HG03439 (cell line): ENCODE measurements at regions not wholly inside any gene's neighbourhood (a gene's known extent, or its start where the extent isn't known, plus 50 kb on each side); places are given as distances from the start of the nearest gene placed in this dataset.
A peak's percentile ranks its signal among the peaks of the same experiment; 100 is the strongest.

Source experiments
- ATAC-seq: cut with Tn5 transposase; IDR thresholded peaks from one replicate; pipeline ENCODE4 v1.9.1; 2021; ENCODE audit warnings: mild to moderate bottlenecking, moderate library complexity; ENCODE audit not compliant: unreplicated experiment

DNA sequence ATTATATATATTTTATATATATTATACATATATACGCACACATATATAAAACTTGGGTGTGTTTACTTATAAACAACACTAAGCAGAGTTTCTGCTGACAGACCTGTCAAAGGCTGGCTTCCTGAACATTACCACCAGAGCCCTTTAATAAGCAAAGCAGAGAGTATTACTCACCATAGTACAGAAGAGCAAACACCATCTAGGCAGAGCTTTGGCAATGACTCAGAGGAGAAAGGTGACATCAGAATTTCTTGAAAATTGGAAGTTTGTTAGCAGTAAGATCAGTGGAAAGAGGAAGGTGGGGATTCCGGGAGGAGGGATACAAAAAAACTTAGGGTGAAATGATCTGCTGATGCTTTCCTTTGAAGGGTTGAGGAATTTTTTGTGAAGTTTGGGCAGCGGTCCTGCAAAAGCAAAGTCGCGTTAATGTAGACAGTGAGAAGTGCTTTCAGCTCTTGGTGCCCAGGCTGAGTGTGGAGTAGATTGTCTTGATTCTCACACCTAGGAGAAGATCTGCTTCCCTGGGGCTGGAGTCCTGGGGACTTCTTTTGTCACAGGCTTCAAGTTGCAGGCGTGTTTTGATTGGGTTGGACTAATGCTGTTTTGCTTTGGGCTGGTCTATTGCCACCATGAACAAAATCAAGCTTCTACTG is 109.6 kb upstream of the BACH2 start:
- ATAC-seq = no peak

- no peak for ATAC-seq
Observed at GRCh38 chr6:90403489-90404381, 107.1 kb upstream of the BACH2 start.

- no peak for ATAC-seq
Observed at GRCh38 chr6:90402831-90403192, 106.2 kb upstream of the BACH2 start.

GRCh38 chr6:90401933-90402830 is 105.5 kb upstream of the BACH2 start:
- no peak for ATAC-seq

- no peak for ATAC-seq
Observed at GRCh38 chr6:90399970-90400369, 103.3 kb upstream of the BACH2 start.

- ATAC-seq = no peak
Observed at GRCh38 chr6:90397929-90398674, 101.5 kb upstream of the BACH2 start.

DNA sequence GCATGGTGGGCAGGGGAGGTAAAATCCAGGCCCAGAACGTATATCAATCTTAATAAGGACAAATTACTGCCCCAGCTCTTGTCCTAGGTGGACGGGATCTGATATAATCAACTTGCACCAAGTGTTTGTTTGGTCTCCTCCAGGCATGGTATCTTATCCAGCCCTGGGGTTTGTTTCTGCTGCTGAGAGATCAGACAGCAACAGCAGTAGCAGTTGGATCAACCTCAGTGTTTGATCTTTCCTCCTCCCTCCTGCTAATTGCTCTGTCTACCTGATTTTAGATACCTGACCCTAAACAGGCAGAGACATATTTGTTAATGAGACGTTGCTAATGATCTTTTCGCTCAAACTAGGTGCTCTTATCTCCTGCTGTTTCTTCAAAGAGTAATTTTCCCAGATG is 100.4 kb upstream of the BACH2 start:
- ATAC-seq = no peak

DNA sequence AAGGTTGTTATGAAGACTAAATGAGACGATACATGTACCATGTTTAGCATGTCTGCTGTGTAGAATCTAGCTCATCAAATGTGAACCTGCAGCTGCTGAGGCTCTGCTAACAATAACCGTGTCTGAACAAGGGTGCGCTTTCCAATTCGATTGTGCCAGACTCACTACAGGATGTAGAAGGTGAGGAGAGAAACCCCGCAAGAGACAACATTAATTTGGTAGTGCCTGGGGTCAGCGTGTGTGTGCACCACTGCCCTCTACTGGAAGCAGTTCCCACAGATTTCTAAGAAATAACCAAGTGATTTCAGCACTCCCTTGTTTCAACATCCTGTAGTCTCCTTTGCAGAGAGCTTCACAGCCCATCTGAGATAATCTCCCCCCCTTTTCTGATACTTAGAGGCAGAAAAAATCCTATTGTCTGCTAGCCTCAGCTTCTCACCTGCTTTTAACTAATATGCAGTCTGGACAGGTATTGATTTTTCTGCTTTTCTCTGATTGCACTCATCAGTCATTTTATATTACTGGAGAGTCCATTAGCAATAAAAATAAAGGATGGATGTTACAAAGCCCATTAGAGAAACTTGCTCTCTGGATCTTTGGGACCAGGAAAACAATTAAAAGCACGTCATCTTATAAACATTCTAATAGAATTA is 96.7 kb upstream of the BACH2 start:
- ATAC-seq = peak; percentile 67

DNA sequence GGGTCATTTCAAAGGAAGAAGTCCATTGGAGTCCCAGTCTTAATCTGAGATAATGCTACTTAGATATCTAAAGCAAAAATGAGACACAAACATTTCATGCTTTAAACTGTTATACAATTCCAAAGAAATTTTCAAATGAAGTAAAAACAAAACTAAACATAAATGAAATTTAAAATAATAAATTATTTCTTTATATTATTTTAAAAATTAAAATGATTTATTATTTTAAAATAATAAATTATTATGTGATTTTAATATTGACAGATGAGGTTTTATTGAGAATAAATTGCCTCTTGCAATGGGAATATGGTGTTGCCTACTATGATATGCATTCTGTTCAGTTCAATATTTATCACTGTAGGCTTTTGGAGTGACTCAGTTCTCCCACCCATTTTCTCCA is 93.7 kb upstream of the BACH2 start:
- ATAC-seq = no peak

DNA sequence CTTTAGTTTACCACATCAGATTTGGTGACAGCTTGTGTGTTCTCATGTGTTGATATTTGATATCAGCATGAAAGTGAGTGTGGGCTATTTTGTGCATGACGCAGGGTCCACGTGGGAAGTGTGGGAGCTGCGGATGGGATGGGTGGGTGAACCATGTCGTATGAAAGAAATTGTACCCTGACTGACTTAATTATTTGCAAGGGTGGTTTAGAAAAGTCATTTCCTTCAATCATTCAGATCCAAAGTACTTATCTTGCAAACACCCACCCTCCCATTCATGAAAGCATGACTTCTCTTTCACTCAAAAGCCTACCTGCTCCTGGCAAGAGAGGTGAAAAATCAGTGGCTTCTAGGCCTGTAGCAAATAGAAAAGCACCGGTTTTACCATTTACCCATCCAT is 91.8 kb upstream of the BACH2 start:
- no peak for ATAC-seq

- ATAC-seq = no peak
Observed at GRCh38 chr6:90387826-90388225, 91.2 kb upstream of the BACH2 start.

DNA sequence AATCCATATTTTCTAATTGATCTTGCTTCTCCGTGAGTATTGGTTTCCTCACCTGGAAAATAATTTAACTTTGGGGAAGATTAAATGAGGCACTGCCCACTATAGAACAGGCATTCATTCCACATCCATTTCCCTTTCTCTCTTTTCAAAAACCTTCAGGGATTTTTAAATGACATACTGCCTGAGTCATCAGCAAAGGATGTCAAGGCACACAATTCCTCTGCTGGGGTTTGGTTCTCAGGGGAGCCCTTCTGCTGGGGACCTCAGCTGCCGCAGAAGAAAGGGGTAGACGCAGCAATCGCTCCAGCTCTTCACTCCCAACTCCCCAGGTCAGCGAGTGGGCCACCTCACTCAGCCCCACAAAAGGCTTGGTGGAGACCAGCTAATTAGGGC is 90.7 kb upstream of the BACH2 start:
- no peak for ATAC-seq

- no peak for ATAC-seq
Observed at GRCh38 chr6:90386399-90387382, 90.0 kb upstream of the BACH2 start.

- ATAC-seq = no peak
Observed at GRCh38 chr6:90385759-90386313, 89.2 kb upstream of the BACH2 start.

- ATAC-seq = no peak
Observed at GRCh38 chr6:90384720-90385119, 88.1 kb upstream of the BACH2 start.

GRCh38 chr6:90383196-90383822 is 86.7 kb upstream of the BACH2 start:
- peak; percentile 61 for ATAC-seq

- ATAC-seq = no peak
Observed at GRCh38 chr6:90382760-90383159, 86.1 kb upstream of the BACH2 start.

- ATAC-seq = no peak
Observed at GRCh38 chr6:90375681-90376439, 79.2 kb upstream of the BACH2 start.
